Lower leg skin (tissue), 4 donors: ENCODE measurements at regions not wholly inside any gene's neighbourhood (a gene's known extent, or its start where the extent isn't known, plus 50 kb on each side); places are given as distances from the start of the nearest gene placed in this dataset.

ENCODE experiments used
- DNase-seq, 2 donors: peaks; one replicate each; pipeline ENCODE4 v3.0.0-alpha.2; 2019; ENCODE audit warnings: low spot score in 2 of 2
- H3K4me3 ChIP-seq: fragments of 200-600 bp; sonication (generic); 2 replicates; pipeline ENCODE4 v1.5.1; 2017; ENCODE audit warnings: mild to moderate bottlenecking, low read depth; ENCODE audit not compliant: poor library complexity, severe bottlenecking
- CTCF ChIP-seq, 3 donors: fragments of 450-650 bp; IDR thresholded peaks; one replicate each; pipeline ENCODE4 v1.5.1; 2016; ENCODE audit warnings: antibody characterized with exemption in 3 of 3, mild to moderate bottlenecking in 3 of 3, moderate library complexity in 2 of 3
- POLR2A ChIP-seq, 2 donors: fragments of 450-650 bp; IDR thresholded peaks; one replicate each; pipeline ENCODE4 v1.6.1; 2016 to 2017; ENCODE audit warnings: antibody characterized with exemption in 2 of 2, mild to moderate bottlenecking in 1 of 2, moderate library complexity in 1 of 2
- WGBS, 2 donors: methylation state at CpG; one replicate each; pipeline ENCODE4 v1.1.5; 2018; 5-methylcytosine and 5-hydroxymethylcytosine counted together
- intact Hi-C: fragments of 100-400 bp; cut with DNase I; formaldehyde crosslinking; loops from one replicate; pipeline ENCODE4 v1.15.0; 2023; ENCODE audit warnings: low total_unique reads

GRCh38 chr2:43041173-43041591 is 185.2 kb downstream of the ZFP36L2 start:
- intact Hi-C loops, result no loop called here
- no peak overlapping the region for H3K4me3 ChIP-seq
- DNase-seq, result peak in 1 of 2 donors; percentile 83
- 68 to 75% methylated on average over 4 of the region's 4 CpGs for WGBS, 2 donors
- TF ChIP-seq CTCF (IDR thresholded peaks at IDR 0.05) (no peak), POLR2A (IDR thresholded peaks at IDR 0.05) (no peak)

- intact Hi-C loops, result no loop called here
- WGBS, 2 donors, result 66 to 68% methylated on average over 10 of the region's 10 CpGs
- no peak for TF ChIP-seq POLR2A (IDR thresholded peaks at IDR 0.05)
- TF ChIP-seq CTCF (IDR thresholded peaks at IDR 0.05), result no peak
- H3K4me3 ChIP-seq, result no peak overlapping the region
- DNase-seq, result peak in 1 of 2 donors; percentile 85
Observed at GRCh38 chr2:43040084-43040854, 186.1 kb downstream of the ZFP36L2 start.

GRCh38 chr2:43039376-43040080 is 186.9 kb downstream of the ZFP36L2 start:
- WGBS, 2 donors, result 49 to 70% methylated on average over 15 to 21 of the region's 21 CpGs
- DNase-seq, result peak in 1 of 2 donors; percentile 85
- no peak for TF ChIP-seq CTCF (IDR thresholded peaks at IDR 0.05)
- TF ChIP-seq POLR2A (IDR thresholded peaks at IDR 0.05), result no peak
- no peak overlapping the region for H3K4me3 ChIP-seq
- intact Hi-C loops, result no loop called here

GRCh38 chr2:43038696-43039094 is 187.7 kb downstream of the ZFP36L2 start:
- intact Hi-C loops, result no loop called here
- 83 to 92% methylated on average over 11 to 12 of the region's 12 CpGs for WGBS, 2 donors
- DNase-seq, result no peak
- no peak for TF ChIP-seq CTCF (IDR thresholded peaks at IDR 0.05)
- TF ChIP-seq POLR2A (IDR thresholded peaks at IDR 0.05), result no peak
- no peak overlapping the region for H3K4me3 ChIP-seq

- WGBS, 2 donors, result 42 to 47% methylated on average over 9 of the region's 9 CpGs
- TF ChIP-seq POLR2A (IDR thresholded peaks at IDR 0.05) (no peak), CTCF (IDR thresholded peaks at IDR 0.05) (no peak)
- H3K4me3 ChIP-seq, result no peak overlapping the region
- intact Hi-C loops, result no loop called here
- no peak for DNase-seq
Observed at GRCh38 chr2:43038034-43038695, 188.2 kb downstream of the ZFP36L2 start.
